ENCODE measurements at regions not wholly inside any gene's neighbourhood (a gene's known extent, or its start where the extent isn't known, plus 50 kb on each side); places are given as distances from the start of the nearest gene placed in this dataset.
"Not testable (repeated sequence)": the region's sequence is repeated elsewhere in the genome, so short reads cannot be mapped to it uniquely, and the experiment has no call there.

DNA sequence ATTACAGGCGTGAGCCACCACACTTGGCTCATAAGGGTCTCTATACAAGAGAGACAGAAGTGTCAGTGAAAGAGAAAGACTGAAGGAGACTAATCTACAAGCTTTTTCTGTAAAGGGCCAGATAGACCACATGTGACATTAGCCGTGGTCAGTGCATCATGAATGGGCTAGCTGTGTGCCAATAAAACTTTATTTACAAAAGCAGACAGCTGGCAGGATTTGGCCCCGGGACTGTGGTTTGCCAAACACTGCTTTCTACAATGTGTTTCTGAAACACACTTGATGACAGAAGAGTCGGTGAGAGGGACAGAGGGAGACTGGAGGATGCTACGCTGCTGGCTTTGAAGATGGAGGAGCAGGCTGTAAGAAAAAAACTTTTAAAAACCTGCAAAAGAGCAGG is 285.4 kb downstream of the TFAP2C start:
- no peaks in the 10 kb centered on the region for H3K36me3 Mint-ChIP-seq (ENCODE audit: insufficient read depth, unreplicated experiment)
- H3K9me3 Mint-ChIP-seq (ENCODE audit: low read depth, unreplicated experiment), result peaks cover 3% of the 10 kb centered on the region
- TF ChIP-seq, protein P1, sequence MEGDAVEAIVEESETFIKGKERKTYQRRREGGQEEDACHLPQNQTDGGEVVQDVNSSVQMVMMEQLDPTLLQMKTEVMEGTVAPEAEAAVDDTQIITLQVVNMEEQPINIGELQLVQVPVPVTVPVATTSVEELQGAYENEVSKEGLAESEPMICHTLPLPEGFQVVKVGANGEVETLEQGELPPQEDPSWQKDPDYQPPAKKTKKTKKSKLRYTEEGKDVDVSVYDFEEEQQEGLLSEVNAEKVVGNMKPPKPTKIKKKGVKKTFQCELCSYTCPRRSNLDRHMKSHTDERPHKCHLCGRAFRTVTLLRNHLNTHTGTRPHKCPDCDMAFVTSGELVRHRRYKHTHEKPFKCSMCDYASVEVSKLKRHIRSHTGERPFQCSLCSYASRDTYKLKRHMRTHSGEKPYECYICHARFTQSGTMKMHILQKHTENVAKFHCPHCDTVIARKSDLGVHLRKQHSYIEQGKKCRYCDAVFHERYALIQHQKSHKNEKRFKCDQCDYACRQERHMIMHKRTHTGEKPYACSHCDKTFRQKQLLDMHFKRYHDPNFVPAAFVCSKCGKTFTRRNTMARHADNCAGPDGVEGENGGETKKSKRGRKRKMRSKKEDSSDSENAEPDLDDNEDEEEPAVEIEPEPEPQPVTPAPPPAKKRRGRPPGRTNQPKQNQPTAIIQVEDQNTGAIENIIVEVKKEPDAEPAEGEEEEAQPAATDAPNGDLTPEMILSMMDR (IDR thresholded peaks at IDR 0.05; ENCODE audit: unreplicated experiment), result no peak
- no peak overlapping the region for H3K27ac Mint-ChIP-seq (ENCODE audit: unreplicated experiment)
- no peaks in the 10 kb centered on the region for H3K4me1 Mint-ChIP-seq (ENCODE audit: low read depth, unreplicated experiment)
- DNase-seq, result no peak
- H3K4me3 Mint-ChIP-seq (ENCODE audit: low read depth, unreplicated experiment), result no peak overlapping the region
- H3K27me3 Mint-ChIP-seq (ENCODE audit: unreplicated experiment), result peaks cover 67% of the 10 kb centered on the region
- CTCF ChIA-PET, result no interaction called here
- intact Hi-C loops (cut with micrococcal nuclease; ENCODE audit: unreplicated experiment), result no loop called here
- BruUV-seq (replicated peaks), result no TSS peak

DNA sequence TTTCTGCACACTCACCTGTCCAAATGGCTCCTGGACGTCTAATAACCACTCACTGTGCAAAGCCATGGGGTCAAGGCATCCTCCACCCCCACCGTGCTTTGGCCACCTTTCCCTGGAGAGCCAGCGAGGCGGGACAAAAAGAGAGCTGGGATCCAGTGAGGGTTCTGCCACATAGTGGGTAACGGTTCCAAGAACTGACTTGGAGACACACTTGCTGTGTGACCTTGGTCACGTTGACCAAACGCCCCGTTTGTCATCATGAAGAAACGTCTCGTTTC is 287.2 kb downstream of the TFAP2C start:
- Mint-ChIP-seq H3K9me3 (ENCODE audit: low read depth, unreplicated experiment) (peaks cover 3% of the 10 kb centered on the region), H3K36me3 (ENCODE audit: insufficient read depth, unreplicated experiment) (no peaks in the 10 kb centered on the region), H3K27ac (ENCODE audit: unreplicated experiment) (no peak overlapping the region), H3K4me1 (ENCODE audit: low read depth, unreplicated experiment) (no peaks in the 10 kb centered on the region), H3K27me3 (ENCODE audit: unreplicated experiment) (peaks cover 60% of the 10 kb centered on the region), H3K4me3 (ENCODE audit: low read depth, unreplicated experiment) (no peak overlapping the region)
- TF ChIP-seq, protein P1 (IDR thresholded peaks at IDR 0.05; ENCODE audit: unreplicated experiment), result no peak
- CTCF ChIA-PET, result interaction anchor here (0.6 kb wide), 1 partner anchor 359 kb away, joined by 3 read pairs; no protein-coding TSS in a partner anchor
- DNase-seq, result no peak
- BruUV-seq (replicated peaks), result no TSS peak
- intact Hi-C loops (cut with micrococcal nuclease; ENCODE audit: unreplicated experiment), result no loop called here

DNA sequence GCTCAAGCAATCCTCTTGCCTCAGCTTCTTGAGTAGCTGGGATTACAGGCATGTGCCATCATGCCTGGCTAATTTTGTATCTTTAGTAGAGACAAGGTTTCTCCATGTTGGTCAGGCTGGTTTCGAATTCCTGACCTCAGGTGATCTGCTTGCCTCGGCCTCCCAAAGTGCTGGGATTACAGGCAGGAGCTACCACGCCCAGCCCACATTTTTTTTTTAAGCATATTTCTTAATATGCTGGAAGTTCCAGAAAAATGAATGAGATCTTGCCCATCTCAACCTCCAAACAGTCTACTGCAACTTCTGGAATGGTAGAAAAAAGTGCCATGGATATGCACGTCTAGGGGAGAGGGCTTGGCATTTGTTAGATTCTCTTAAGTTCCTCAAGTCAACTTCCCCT is 290.9 kb downstream of the TFAP2C start:
- H3K36me3 Mint-ChIP-seq (ENCODE audit: insufficient read depth, unreplicated experiment); H3K27ac Mint-ChIP-seq (ENCODE audit: unreplicated experiment); H3K4me3 Mint-ChIP-seq (ENCODE audit: low read depth, unreplicated experiment); H3K4me1 Mint-ChIP-seq (ENCODE audit: low read depth, unreplicated experiment); intact Hi-C loops (cut with micrococcal nuclease; ENCODE audit: unreplicated experiment); BruUV-seq (replicated peaks); DNase-seq; CTCF ChIA-PET; H3K9me3 Mint-ChIP-seq (ENCODE audit: low read depth, unreplicated experiment): not testable (repeated sequence)
- H3K27me3 Mint-ChIP-seq (ENCODE audit: unreplicated experiment), result peaks cover 66% of the 10 kb centered on the region

DNA sequence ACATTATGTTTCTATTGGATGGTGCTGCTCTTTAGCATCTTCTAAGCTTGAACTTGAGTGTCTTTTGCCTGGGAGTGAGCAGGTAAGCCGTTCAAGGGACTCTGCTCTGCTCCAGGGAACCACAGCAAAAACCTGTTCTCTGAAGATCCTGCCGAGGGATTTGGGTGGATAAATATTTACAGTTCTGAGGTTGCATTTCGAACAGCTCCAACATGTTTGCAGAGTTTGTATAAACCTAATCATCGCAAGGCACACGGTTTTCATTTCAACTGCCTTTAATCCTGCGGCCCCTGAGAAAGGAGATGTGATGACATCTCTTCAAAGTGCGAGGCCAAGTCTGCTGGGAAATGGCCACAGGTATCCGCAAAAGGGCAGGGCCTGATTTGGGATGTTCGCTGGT is 293.4 kb downstream of the TFAP2C start:
- Mint-ChIP-seq H3K9me3 (ENCODE audit: low read depth, unreplicated experiment) (no peaks in the 10 kb centered on the region), H3K27ac (ENCODE audit: unreplicated experiment) (no peak overlapping the region), H3K27me3 (ENCODE audit: unreplicated experiment) (peaks cover 57% of the 10 kb centered on the region), H3K4me1 (ENCODE audit: low read depth, unreplicated experiment) (no peaks in the 10 kb centered on the region), H3K36me3 (ENCODE audit: insufficient read depth, unreplicated experiment) (no peaks in the 10 kb centered on the region), H3K4me3 (ENCODE audit: low read depth, unreplicated experiment) (no peak overlapping the region)
- no peak for DNase-seq
- intact Hi-C loops (cut with micrococcal nuclease; ENCODE audit: unreplicated experiment), result no loop called here
- CTCF ChIA-PET, result interaction anchor here (0.7 kb wide), 1 partner anchor 28 kb away, joined by 4 read pairs; no protein-coding TSS in a partner anchor
- BruUV-seq (replicated peaks), result no TSS peak
- TF ChIP-seq, protein P1 (IDR thresholded peaks at IDR 0.05; ENCODE audit: unreplicated experiment), result no peak

DNA sequence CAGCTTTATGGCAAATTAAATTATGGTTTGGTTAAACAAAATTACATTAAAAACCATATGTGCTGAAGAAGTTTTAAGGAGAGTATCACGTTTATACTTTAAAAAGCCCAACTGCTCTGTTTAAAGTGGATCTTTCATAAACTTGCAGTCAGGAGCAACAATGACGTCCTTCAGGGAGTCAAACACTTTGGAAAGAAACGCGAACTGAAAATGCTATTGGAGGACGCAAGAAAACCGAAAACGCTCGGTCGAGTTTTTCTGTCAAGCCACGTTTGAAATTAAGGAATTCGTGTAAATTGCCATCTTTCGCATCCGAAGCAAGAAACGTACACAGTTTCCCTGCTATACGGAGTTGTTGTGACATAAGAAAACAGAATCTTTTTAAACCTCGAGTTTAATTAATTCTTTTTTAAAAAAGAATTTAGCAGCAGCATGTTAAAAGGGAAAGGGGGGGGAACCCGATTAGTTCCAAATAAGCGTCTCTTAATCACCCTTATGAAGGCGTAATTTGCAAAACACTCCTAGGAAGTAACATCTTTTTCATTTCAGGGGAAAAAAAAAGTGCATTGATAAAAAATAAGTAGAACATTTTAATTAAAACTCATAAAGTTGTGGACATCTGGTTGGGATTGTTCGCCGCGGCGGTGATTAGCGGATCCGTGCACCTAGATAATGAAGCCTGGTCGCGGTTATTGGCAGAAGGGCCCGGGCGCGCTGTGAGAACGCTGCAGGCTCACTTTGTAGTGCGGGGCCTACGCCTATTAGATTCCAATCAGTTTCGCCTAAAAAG is 295.4 kb downstream of the TFAP2C start:
- no peak for DNase-seq
- H3K4me3 Mint-ChIP-seq (ENCODE audit: low read depth, unreplicated experiment), result no peak overlapping the region
- no peaks in the 10 kb centered on the region for H3K36me3 Mint-ChIP-seq (ENCODE audit: insufficient read depth, unreplicated experiment)
- BruUV-seq (replicated peaks), result no TSS peak
- H3K27me3 Mint-ChIP-seq (ENCODE audit: unreplicated experiment), result peaks cover 67% of the 10 kb centered on the region
- TF ChIP-seq, protein P1 (IDR thresholded peaks at IDR 0.05; ENCODE audit: unreplicated experiment), result no peak
- no peaks in the 10 kb centered on the region for H3K9me3 Mint-ChIP-seq (ENCODE audit: low read depth, unreplicated experiment)
- CTCF ChIA-PET, result no interaction called here
- no peaks in the 10 kb centered on the region for H3K4me1 Mint-ChIP-seq (ENCODE audit: low read depth, unreplicated experiment)
- H3K27ac Mint-ChIP-seq (ENCODE audit: unreplicated experiment), result no peak overlapping the region
- intact Hi-C loops (cut with micrococcal nuclease; ENCODE audit: unreplicated experiment), result no loop called here
